ENCODE measurements at regions not wholly inside any gene's neighbourhood (a gene's known extent, or its start where the extent isn't known, plus 50 kb on each side); places are given as distances from the start of the nearest gene placed in this dataset.

DNA sequence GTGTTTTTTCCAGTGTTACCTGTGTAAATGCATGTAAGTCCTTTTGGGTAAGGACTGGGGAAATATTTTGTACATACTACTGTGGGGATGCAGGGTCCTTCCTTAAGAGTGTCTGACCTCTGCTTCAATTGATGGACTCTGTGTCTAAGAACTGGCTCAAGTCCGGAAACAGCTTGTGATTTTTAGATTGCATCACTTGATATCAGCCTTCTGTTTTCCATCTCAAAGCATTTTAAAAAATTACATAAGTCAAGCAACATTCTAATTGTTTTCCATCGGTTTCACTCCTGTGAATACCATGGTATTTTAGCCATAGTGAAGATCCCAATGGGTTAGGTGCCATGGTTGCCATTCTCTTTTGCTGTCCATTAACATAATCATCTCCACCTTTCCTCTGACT, 597.6 kb downstream of the SQOR start:
- POLR2A ChIA-PET = no interaction called here
- ATAC-seq = no peak
- H3K27ac ChIP-seq (ENCODE audit: low read length) = no peak overlapping the region
- no peaks in the 10 kb centered on the region for H3K27me3 ChIP-seq (ENCODE audit: control insufficient read depth, insufficient read depth, low read length)
- intact Hi-C loops (cut with micrococcal nuclease; ENCODE audit: unreplicated experiment) (no loop called here), in situ Hi-C loops (cut with HindIII; ENCODE audit: low pct_unique_long_range_greater_than_20kb, low sequenced_read_pairs) (no loop called here)
- no TSS peak for BruUV-seq (replicated peaks)
- H3K36me3 ChIP-seq (ENCODE audit: control insufficient read depth, insufficient read depth, low read length) = no peaks in the 10 kb centered on the region
- no peaks in the 10 kb centered on the region; the same call in 1 of the 2 replicates for H3K9me3 ChIP-seq (ENCODE audit: control insufficient read depth, insufficient read depth, low read depth, low read length)
- DNase-seq (ENCODE audit: low read depth, low spot score) = no peak
- CTCF ChIA-PET = no interaction called here
- no peak overlapping the region for H3K4me3 ChIP-seq (ENCODE audit: low read depth in 2 of 2, low read length in 2 of 2)
- no peak for TF ChIP-seq SIN3A (IDR thresholded peaks at IDR 0.05; ENCODE audit: borderline replicate concordance, insufficient read depth, low read depth, low read length)
- no peak for TF ChIP-seq TCF7L2 (IDR thresholded peaks at IDR 0.05; ENCODE audit: low read depth, low read length)
- TF ChIP-seq, protein P1, sequence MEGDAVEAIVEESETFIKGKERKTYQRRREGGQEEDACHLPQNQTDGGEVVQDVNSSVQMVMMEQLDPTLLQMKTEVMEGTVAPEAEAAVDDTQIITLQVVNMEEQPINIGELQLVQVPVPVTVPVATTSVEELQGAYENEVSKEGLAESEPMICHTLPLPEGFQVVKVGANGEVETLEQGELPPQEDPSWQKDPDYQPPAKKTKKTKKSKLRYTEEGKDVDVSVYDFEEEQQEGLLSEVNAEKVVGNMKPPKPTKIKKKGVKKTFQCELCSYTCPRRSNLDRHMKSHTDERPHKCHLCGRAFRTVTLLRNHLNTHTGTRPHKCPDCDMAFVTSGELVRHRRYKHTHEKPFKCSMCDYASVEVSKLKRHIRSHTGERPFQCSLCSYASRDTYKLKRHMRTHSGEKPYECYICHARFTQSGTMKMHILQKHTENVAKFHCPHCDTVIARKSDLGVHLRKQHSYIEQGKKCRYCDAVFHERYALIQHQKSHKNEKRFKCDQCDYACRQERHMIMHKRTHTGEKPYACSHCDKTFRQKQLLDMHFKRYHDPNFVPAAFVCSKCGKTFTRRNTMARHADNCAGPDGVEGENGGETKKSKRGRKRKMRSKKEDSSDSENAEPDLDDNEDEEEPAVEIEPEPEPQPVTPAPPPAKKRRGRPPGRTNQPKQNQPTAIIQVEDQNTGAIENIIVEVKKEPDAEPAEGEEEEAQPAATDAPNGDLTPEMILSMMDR (IDR thresholded peaks at IDR 0.05) = no peak
- H3K4me1 ChIP-seq (ENCODE audit: control insufficient read depth, insufficient read depth, low read length) = no peaks in the 10 kb centered on the region

GRCh38 chr15:46242935-46243334, 608.1 kb downstream of the SQOR start:
- in situ Hi-C loops (cut with HindIII; ENCODE audit: low pct_unique_long_range_greater_than_20kb, low sequenced_read_pairs) = no loop called here
- BruUV-seq (replicated peaks) = no TSS peak
- intact Hi-C loops (cut with micrococcal nuclease; ENCODE audit: unreplicated experiment) = no loop called here
- H3K4me1 ChIP-seq (ENCODE audit: control insufficient read depth, insufficient read depth, low read length) = no peaks in the 10 kb centered on the region
- H3K9me3 ChIP-seq (ENCODE audit: control insufficient read depth, insufficient read depth, low read depth, low read length) = no peaks in the 10 kb centered on the region
- POLR2A ChIA-PET = no interaction called here
- CTCF ChIA-PET = no interaction called here
- no peaks in the 10 kb centered on the region for H3K27me3 ChIP-seq (ENCODE audit: control insufficient read depth, insufficient read depth, low read length)
- H3K36me3 ChIP-seq (ENCODE audit: control insufficient read depth, insufficient read depth, low read length) = no peaks in the 10 kb centered on the region
- H3K4me3 ChIP-seq (ENCODE audit: low read depth in 2 of 2, low read length in 2 of 2) = no peak overlapping the region
- ATAC-seq = no peak
- TF ChIP-seq, protein P1 (IDR thresholded peaks at IDR 0.05) = no peak
- DNase-seq (ENCODE audit: low read depth, low spot score) = no peak
- H3K27ac ChIP-seq (ENCODE audit: low read length) = no peak overlapping the region

- no peak overlapping the region for H3K4me3 ChIP-seq (ENCODE audit: low read depth in 2 of 2, low read length in 2 of 2)
- DNase-seq (ENCODE audit: low read depth, low spot score) = no peak
- TF ChIP-seq SIN3A (IDR thresholded peaks at IDR 0.05; ENCODE audit: borderline replicate concordance, insufficient read depth, low read depth, low read length) = no peak
- H3K27me3 ChIP-seq (ENCODE audit: control insufficient read depth, insufficient read depth, low read length) = no peaks in the 10 kb centered on the region
- no peaks in the 10 kb centered on the region for H3K4me1 ChIP-seq (ENCODE audit: control insufficient read depth, insufficient read depth, low read length)
- CTCF ChIA-PET = no interaction called here
- intact Hi-C loops (cut with micrococcal nuclease; ENCODE audit: unreplicated experiment) (no loop called here), in situ Hi-C loops (cut with HindIII; ENCODE audit: low pct_unique_long_range_greater_than_20kb, low sequenced_read_pairs) (no loop called here)
- ATAC-seq = no peak
- H3K27ac ChIP-seq (ENCODE audit: low read length) = no peak overlapping the region
- no TSS peak for BruUV-seq (replicated peaks)
- POLR2A ChIA-PET = no interaction called here
- no peaks in the 10 kb centered on the region for H3K9me3 ChIP-seq (ENCODE audit: control insufficient read depth, insufficient read depth, low read depth, low read length)
- no peaks in the 10 kb centered on the region for H3K36me3 ChIP-seq (ENCODE audit: control insufficient read depth, insufficient read depth, low read length)
These were observed 617.1 kb downstream of the SQOR start for GRCh38 chr15:46251903-46252302.

DNA sequence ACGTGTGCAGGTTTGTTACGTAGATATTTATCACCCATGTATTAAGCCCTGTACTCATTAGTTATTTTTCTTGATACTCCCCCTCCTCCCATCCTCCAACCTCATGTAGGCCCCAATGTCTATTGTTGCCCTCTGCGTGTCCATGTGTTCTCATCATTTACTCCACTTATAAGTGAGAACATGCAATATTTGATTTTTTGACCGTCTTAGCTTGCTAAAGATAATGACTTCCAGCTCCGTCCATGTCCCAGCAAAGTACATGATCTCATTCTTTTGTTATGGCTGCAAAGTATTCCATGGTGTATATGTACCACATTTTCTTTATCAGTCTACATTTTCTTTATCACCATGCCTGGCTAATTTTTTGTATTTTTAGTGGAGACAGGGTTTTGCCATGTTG, 623.2 kb downstream of the SQOR start:
- H3K36me3 ChIP-seq (ENCODE audit: control insufficient read depth, insufficient read depth, low read length) = no peaks in the 10 kb centered on the region
- intact Hi-C loops (cut with micrococcal nuclease; ENCODE audit: unreplicated experiment) = no loop called here
- no peak overlapping the region for H3K27ac ChIP-seq (ENCODE audit: low read length)
- no peak overlapping the region for H3K4me3 ChIP-seq (ENCODE audit: low read depth in 2 of 2, low read length in 2 of 2)
- CTCF ChIA-PET = interaction anchor here (0.7 kb wide), 1 partner anchor 435 kb away, joined by 5 read pairs; no protein-coding TSS in a partner anchor
- ATAC-seq = no peak
- POLR2A ChIA-PET = no interaction called here
- H3K4me1 ChIP-seq (ENCODE audit: control insufficient read depth, insufficient read depth, low read length) = no peaks in the 10 kb centered on the region
- in situ Hi-C loops (cut with HindIII; ENCODE audit: low pct_unique_long_range_greater_than_20kb, low sequenced_read_pairs) = no loop called here
- no peak for DNase-seq (ENCODE audit: low read depth, low spot score)
- no peaks in the 10 kb centered on the region for H3K27me3 ChIP-seq (ENCODE audit: control insufficient read depth, insufficient read depth, low read length)
- H3K9me3 ChIP-seq (ENCODE audit: control insufficient read depth, insufficient read depth, low read depth, low read length) = no peaks in the 10 kb centered on the region
- no TSS peak for BruUV-seq (replicated peaks)
- TF ChIP-seq SIN3A (IDR thresholded peaks at IDR 0.05; ENCODE audit: borderline replicate concordance, insufficient read depth, low read depth, low read length) (no peak), POLR2AphosphoS5 (IDR thresholded peaks at IDR 0.05; ENCODE audit: low read depth, low read length) (no peak), TCF7L2 (IDR thresholded peaks at IDR 0.05; ENCODE audit: low read depth, low read length) (no peak)
- TF ChIP-seq, protein P2, sequence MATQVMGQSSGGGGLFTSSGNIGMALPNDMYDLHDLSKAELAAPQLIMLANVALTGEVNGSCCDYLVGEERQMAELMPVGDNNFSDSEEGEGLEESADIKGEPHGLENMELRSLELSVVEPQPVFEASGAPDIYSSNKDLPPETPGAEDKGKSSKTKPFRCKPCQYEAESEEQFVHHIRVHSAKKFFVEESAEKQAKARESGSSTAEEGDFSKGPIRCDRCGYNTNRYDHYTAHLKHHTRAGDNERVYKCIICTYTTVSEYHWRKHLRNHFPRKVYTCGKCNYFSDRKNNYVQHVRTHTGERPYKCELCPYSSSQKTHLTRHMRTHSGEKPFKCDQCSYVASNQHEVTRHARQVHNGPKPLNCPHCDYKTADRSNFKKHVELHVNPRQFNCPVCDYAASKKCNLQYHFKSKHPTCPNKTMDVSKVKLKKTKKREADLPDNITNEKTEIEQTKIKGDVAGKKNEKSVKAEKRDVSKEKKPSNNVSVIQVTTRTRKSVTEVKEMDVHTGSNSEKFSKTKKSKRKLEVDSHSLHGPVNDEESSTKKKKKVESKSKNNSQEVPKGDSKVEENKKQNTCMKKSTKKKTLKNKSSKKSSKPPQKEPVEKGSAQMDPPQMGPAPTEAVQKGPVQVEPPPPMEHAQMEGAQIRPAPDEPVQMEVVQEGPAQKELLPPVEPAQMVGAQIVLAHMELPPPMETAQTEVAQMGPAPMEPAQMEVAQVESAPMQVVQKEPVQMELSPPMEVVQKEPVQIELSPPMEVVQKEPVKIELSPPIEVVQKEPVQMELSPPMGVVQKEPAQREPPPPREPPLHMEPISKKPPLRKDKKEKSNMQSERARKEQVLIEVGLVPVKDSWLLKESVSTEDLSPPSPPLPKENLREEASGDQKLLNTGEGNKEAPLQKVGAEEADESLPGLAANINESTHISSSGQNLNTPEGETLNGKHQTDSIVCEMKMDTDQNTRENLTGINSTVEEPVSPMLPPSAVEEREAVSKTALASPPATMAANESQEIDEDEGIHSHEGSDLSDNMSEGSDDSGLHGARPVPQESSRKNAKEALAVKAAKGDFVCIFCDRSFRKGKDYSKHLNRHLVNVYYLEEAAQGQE (IDR thresholded peaks at IDR 0.05; ENCODE audit: insufficient read depth in 1 of 2, low read depth in 2 of 2, low read length in 1 of 2) = no peak
- TF ChIP-seq, protein P1 (IDR thresholded peaks at IDR 0.05) = no peak
